Fibroblast of lung (primary cell): ENCODE measurements at regions not wholly inside any gene's neighbourhood (a gene's known extent, or its start where the extent isn't known, plus 50 kb on each side); places are given as distances from the start of the nearest gene placed in this dataset.

ENCODE experiments used
- CTCF ChIP-seq, 2 donors: IDR thresholded peaks in 1 of 2; conservative IDR thresholded peaks in 1 of 2; 1 replicate in 1 of 2; 2 replicates in 1 of 2; pipeline ENCODE4 v1.5.1; 2011 to 2012; ENCODE audit warnings: low read length in 2 of 2, control low read depth in 1 of 2, inconsistent platforms in 1 of 2, low read depth in 1 of 2, mild to moderate bottlenecking in 1 of 2
- EZH2 ChIP-seq: IDR thresholded peaks from 2 replicates; pipeline ENCODE4 v1.5.1; 2012; ENCODE audit warnings: low read length, control low read depth, mild to moderate bottlenecking; ENCODE audit errors: missing control alignments

- no peak for TF ChIP-seq CTCF (conservative IDR thresholded peaks at IDR 0.05 in 1 of 2, IDR thresholded peaks at IDR 0.05 in 1 of 2; ENCODE audit: low read depth in 1 of 2, low read length in 2 of 2)
- no peak for TF ChIP-seq EZH2
These were observed 511.0 kb upstream of the COBL start for GRCh38 chr7:51827631-51828030.
